SH-SY5Y (cell line): ENCODE measurements at regions not wholly inside any gene's neighbourhood (a gene's known extent, or its start where the extent isn't known, plus 50 kb on each side); places are given as distances from the start of the nearest gene placed in this dataset.

Experiments used
- GATA2 ChIP-seq: IDR thresholded peaks from 2 replicates; pipeline ENCODE4 v1.6.1; 2011; ENCODE audit warnings: mild to moderate bottlenecking, low read depth, low read length
- GATA3 ChIP-seq: IDR thresholded peaks from 2 replicates; pipeline ENCODE4 v1.6.1; 2011; ENCODE audit warnings: low read depth, mild to moderate bottlenecking, low read length, moderate library complexity

GRCh38 chr20:55544638-55545037 lies 460.7 kb downstream of the CBLN4 start:
- no peak for TF ChIP-seq GATA2
- no peak for TF ChIP-seq GATA3
